H1 (cell line): ENCODE measurements at regions not wholly inside any gene's neighbourhood (a gene's known extent, or its start where the extent isn't known, plus 50 kb on each side); places are given as distances from the start of the nearest gene placed in this dataset.

Experiments
- CTCF ChIA-PET: fragments of 300-600 bp; sonication (Branson Sonifier 250); formaldehyde crosslinking; loops from one replicate; lab custom pipeline; 2021; ENCODE audit not compliant: partially characterized antibody; lab: Charles Lee
- POLR2A ChIA-PET: fragments of 300-600 bp; sonication (Branson Sonifier 250); formaldehyde crosslinking; loops from one replicate; lab custom pipeline; 2021; ENCODE audit warnings: inconsistent platforms; ENCODE audit not compliant: partially characterized antibody; lab: Charles Lee
- DNase-seq, 2 experiments: peaks; one replicate each; pipeline versions ENCODE4 v3.0.0 to v3.0.0-alpha.2; 2010 to 2022; ENCODE audit warnings: low spot score in 2 of 2, low read depth in 1 of 2, mixed read lengths in 1 of 2
- FAIRE-seq: peaks from 2 replicates; lab custom pipeline; 2011; peaks lifted over from hg19 to GRCh38; lab: Jason Lieb, UNC
- H2AFZ ChIP-seq: 2 replicates; pipeline ENCODE4 v1.8.1; 2012; ENCODE audit warnings: low read length, inconsistent platforms
- H2AK5ac ChIP-seq: 2 replicates; pipeline ENCODE4 v1.6.1; 2013; ENCODE audit warnings: low read depth, low read length
- H2BK120ac ChIP-seq: replicated peaks from 2 replicates; pipeline ENCODE3; 2013; ENCODE audit warnings: low read depth, low read length, inconsistent platforms
- H2BK12ac ChIP-seq: 2 replicates; pipeline ENCODE4 v1.6.1; 2013; ENCODE audit warnings: low read depth, low read length
- H2BK15ac ChIP-seq: 2 replicates; pipeline ENCODE4 v1.6.1; 2013; ENCODE audit warnings: low read length
- H2BK20ac ChIP-seq: 2 replicates; pipeline ENCODE4 v1.6.1; 2013; ENCODE audit warnings: low read length
- H2BK5ac ChIP-seq: 2 replicates; pipeline ENCODE4 v1.6.1; 2013; ENCODE audit warnings: low read depth, low read length
- H3K14ac ChIP-seq: 2 replicates; pipeline ENCODE4 v1.6.1; 2013; ENCODE audit warnings: inconsistent platforms; ENCODE audit not compliant: insufficient read length
- H3K18ac ChIP-seq: 2 replicates; pipeline ENCODE4 v1.6.1; 2013; ENCODE audit warnings: low read length; ENCODE audit errors: extremely low read depth
- H3K23ac ChIP-seq: 2 replicates; pipeline ENCODE4 v1.6.1; 2013; ENCODE audit warnings: inconsistent platforms; ENCODE audit not compliant: insufficient read length
- H3K23me2 ChIP-seq: 2 replicates; pipeline ENCODE4 v1.6.1; 2013; ENCODE audit warnings: low read depth, low read length
- H3K27ac ChIP-seq: 2 replicates; pipeline ENCODE4 v1.6.1; 2011; ENCODE audit warnings: low read depth, low read length, inconsistent platforms
- H3K27me3 ChIP-seq, 4 experiments: replicated peaks in 1 of 4; 1 replicate in 1 of 4; 2 replicates in 3 of 4; pipeline versions ENCODE4 v1.6.1 to v1.8.1; 2011 to 2013; ENCODE audit warnings: low read length in 3 of 4, mild to moderate bottlenecking in 3 of 4, inconsistent platforms in 2 of 4, mixed read lengths in 2 of 4, moderate library complexity in 1 of 4; ENCODE audit not compliant: control insufficient read depth in 3 of 4, insufficient read depth in 3 of 4; ENCODE audit errors: extremely low read depth in 1 of 4
- H3K36me3 ChIP-seq, 4 experiments: 2 replicates each; pipeline versions ENCODE4 v1.6.1 to v1.8.1; 2011 to 2013; ENCODE audit warnings: mild to moderate bottlenecking in 4 of 4, low read length in 3 of 4, moderate library complexity in 2 of 4, control low read depth in 1 of 4, inconsistent platforms in 1 of 4; ENCODE audit not compliant: insufficient read depth in 4 of 4, control insufficient read depth in 2 of 4
- H3K4ac ChIP-seq: replicated peaks from 2 replicates; pipeline ENCODE3; 2013; ENCODE audit warnings: low read length, low read depth, mixed read lengths, inconsistent platforms; ENCODE audit not compliant: insufficient read length
- H3K4me1 ChIP-seq, 4 experiments: replicated peaks in 1 of 4; 1 replicate in 1 of 4; 2 replicates in 3 of 4; pipeline versions ENCODE4 v1.6.1 to v1.8.1; 2011 to 2013; ENCODE audit warnings: low read length in 3 of 4, inconsistent platforms in 2 of 4, mixed read lengths in 1 of 4; ENCODE audit not compliant: insufficient read depth in 4 of 4, control insufficient read depth in 3 of 4
- H3K4me2 ChIP-seq, 2 experiments: 2 replicates each; pipeline versions ENCODE4 v1.6.1 to v1.8.1; 2011 to 2013; ENCODE audit warnings: low read depth in 2 of 2, low read length in 2 of 2, control low read depth in 1 of 2, inconsistent platforms in 1 of 2, mild to moderate bottlenecking in 1 of 2; ENCODE audit not compliant: insufficient read depth in 1 of 2
- H3K4me3 ChIP-seq, 4 experiments: fragments of 200-600, 300-600 bp in 1 of 4; sonication (generic), shearing (Covaris generic), sonication (Bioruptor Twin) in 1 of 4; 2 replicates each; pipeline versions ENCODE4 v1.5.1 to v1.8.1; 2011 to 2016; ENCODE audit warnings: low read length in 4 of 4, low read depth in 3 of 4, control low read depth in 2 of 4, inconsistent platforms in 2 of 4, mild to moderate bottlenecking in 2 of 4, mixed read lengths in 1 of 4, moderate library complexity in 1 of 4; ENCODE audit not compliant: insufficient read depth in 2 of 4; ENCODE audit errors: extremely low read depth in 1 of 4
- H3K56ac ChIP-seq: replicated peaks from 2 replicates; pipeline ENCODE3; 2013; ENCODE audit warnings: low read depth, mild to moderate bottlenecking, mixed read lengths, low read length, inconsistent platforms; ENCODE audit not compliant: insufficient read length
- H3K79me1 ChIP-seq: 2 replicates; pipeline ENCODE4 v1.6.1; 2013; ENCODE audit warnings: low read depth, low read length, control low read depth
- H3K79me2 ChIP-seq, 2 experiments: 2 replicates each; pipeline versions ENCODE4 v1.6.1 to v1.8.1; 2012 to 2013; ENCODE audit warnings: low read length in 2 of 2, mild to moderate bottlenecking in 2 of 2, inconsistent platforms in 1 of 2; ENCODE audit not compliant: insufficient read depth in 2 of 2, control insufficient read depth in 1 of 2
- H3K9ac ChIP-seq, 4 experiments: replicated peaks in 1 of 4; 1 replicate in 1 of 4; 2 replicates in 3 of 4; pipeline versions ENCODE4 v1.6.1 to v1.8.1; 2011 to 2013; ENCODE audit warnings: low read depth in 3 of 4, low read length in 3 of 4, control low read depth in 2 of 4, mild to moderate bottlenecking in 2 of 4, moderate library complexity in 2 of 4, inconsistent platforms in 1 of 4; ENCODE audit errors: extremely low read depth in 1 of 4
- H3K9me3 ChIP-seq, 2 experiments: 2 replicates each; pipeline versions ENCODE4 v1.6.1 to v1.8.1; 2012 to 2013; ENCODE audit warnings: mild to moderate bottlenecking in 2 of 2, moderate library complexity in 2 of 2, control low read depth in 1 of 2, inconsistent platforms in 1 of 2, low read depth in 1 of 2, low read length in 1 of 2, mixed read lengths in 1 of 2; ENCODE audit not compliant: insufficient read depth in 2 of 2
- H4K20me1 ChIP-seq, 2 experiments: replicated peaks in 1 of 2; 2 replicates each; pipeline versions ENCODE3 to v1.8.1; 2011 to 2013; ENCODE audit warnings: inconsistent platforms in 2 of 2, low read length in 2 of 2, mild to moderate bottlenecking in 1 of 2; ENCODE audit not compliant: insufficient read depth in 2 of 2, control insufficient read depth in 1 of 2
- H4K5ac ChIP-seq: 2 replicates; pipeline ENCODE4 v1.6.1; 2013; ENCODE audit warnings: low read length, low read depth, mixed read lengths, inconsistent platforms; ENCODE audit not compliant: insufficient read length
- H4K8ac ChIP-seq: 2 replicates; pipeline ENCODE4 v1.8.0; 2013; ENCODE audit warnings: mild to moderate bottlenecking, moderate library complexity, low read length, inconsistent platforms; ENCODE audit not compliant: insufficient read depth; ENCODE audit errors: extremely low read depth
- H4K91ac ChIP-seq: replicated peaks from 2 replicates; pipeline ENCODE3; 2013; ENCODE audit warnings: low read length, mixed read lengths, inconsistent platforms; ENCODE audit not compliant: insufficient read length
- RAD21 ChIP-seq, 2 experiments: IDR thresholded peaks in 1 of 2; conservative IDR thresholded peaks in 1 of 2; 2 replicates each; pipeline ENCODE4 v1.6.1; 2011; ENCODE audit warnings: low read depth in 2 of 2, low read length in 2 of 2, improper control_type of control experiment in 1 of 2, inconsistent platforms in 1 of 2, mild to moderate bottlenecking in 1 of 2, moderate library complexity in 1 of 2
- YY1 ChIP-seq: IDR thresholded peaks from 2 replicates; pipeline ENCODE4 v1.6.1; 2011; ENCODE audit warnings: low read depth, mild to moderate bottlenecking, low read length
- WGBS, 2 experiments: shearing (Covaris generic) in 1 of 2; methylation state at CpG; one replicate each; pipeline versions ENCODE4 v1.1.6 to v1.1.7; 2013 to 2015; ENCODE audit warnings: low lambda C conversion rate in 2 of 2, mixed read lengths in 2 of 2, inconsistent platforms in 1 of 2, low coverage in 1 of 2, missing lambda C conversion rate in 1 of 2; ENCODE audit not compliant: insufficient replicate concordance in 2 of 2, insufficient coverage in 1 of 2, insufficient read length in 1 of 2; ENCODE audit errors: extremely low coverage in 1 of 2, missing lambda C conversion rate in 1 of 2; 5-methylcytosine and 5-hydroxymethylcytosine counted together

DNA sequence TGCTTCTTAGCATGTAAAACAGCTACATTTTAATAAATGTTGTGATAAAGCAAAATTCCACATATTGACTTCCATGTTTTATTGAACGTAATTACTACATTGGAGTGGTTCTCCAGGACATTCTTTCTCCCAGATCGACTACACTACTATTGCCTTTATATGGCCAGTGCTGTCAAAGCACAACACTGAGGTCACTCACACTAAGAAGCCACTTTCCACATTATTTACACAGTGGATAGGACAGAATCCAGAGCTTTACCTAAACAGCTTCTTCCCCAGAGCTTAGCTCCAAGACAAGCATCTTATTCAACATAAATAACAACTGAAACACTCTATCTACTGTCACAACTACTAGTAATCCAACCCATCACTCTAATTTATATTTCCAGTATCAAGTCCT lies 73.9 kb upstream of the WDR75 start:
- Histone ChIP-seq H3K4me1 (no peaks in the 10 kb centered on the region), H4K5ac (no peak overlapping the region)
- CTCF ChIA-PET: interaction anchor here (0.5 to 0.6 kb wide), 2 partner anchors 318 to 384 kb away, joined by 3 read pairs; no protein-coding TSS in a partner anchor

More for the DNA sequence above, 73.9 kb upstream of the WDR75 start:
- TF ChIP-seq RAD21 (IDR thresholded peaks at IDR 0.05 in 1 of 2, conservative IDR thresholded peaks at IDR 0.05 in 1 of 2; ENCODE audit: low read depth in 2 of 2, low read length in 2 of 2) (no peak), YY1 (no peak)
- Histone ChIP-seq H2BK15ac (no peak overlapping the region), H2BK12ac (no peak overlapping the region), H3K9ac (no peak overlapping the region), H2AK5ac (no peak overlapping the region), H3K4me2 (no peak overlapping the region), H2BK20ac (no peak overlapping the region), H3K9me3 (no peaks in the 10 kb centered on the region), H2BK120ac (no peak overlapping the region), H3K79me1 (no peaks in the 10 kb centered on the region), H3K4me3 (no peak overlapping the region), H4K20me1 (no peaks in the 10 kb centered on the region), H3K56ac (no peak overlapping the region), H3K79me2 (no peaks in the 10 kb centered on the region), H3K4ac (no peak overlapping the region), H3K14ac (no peak overlapping the region), H3K23me2 (no peaks in the 10 kb centered on the region; the same call in 1 of the 2 replicates), H2BK5ac (no peak overlapping the region), H4K8ac (no peak overlapping the region), H3K27ac (no peak overlapping the region), H2AFZ (no peak overlapping the region), H3K18ac (no peak overlapping the region), H3K36me3 (no peaks in the 10 kb centered on the region), H4K91ac (no peak overlapping the region), H3K23ac (no peak overlapping the region), H3K27me3 (no peaks in the 10 kb centered on the region)
- POLR2A ChIA-PET: no interaction called here
- WGBS, 2 experiments: 88% methylated on average over 2 of the region's 2 CpGs; no CpG with 5 or more reads in 1 of the 2 experiments
- FAIRE-seq (no peak), DNase-seq (no peak)
